ENCODE measurements at regions not wholly inside any gene's neighbourhood (a gene's known extent, or its start where the extent isn't known, plus 50 kb on each side); places are given as distances from the start of the nearest gene placed in this dataset.

DNA sequence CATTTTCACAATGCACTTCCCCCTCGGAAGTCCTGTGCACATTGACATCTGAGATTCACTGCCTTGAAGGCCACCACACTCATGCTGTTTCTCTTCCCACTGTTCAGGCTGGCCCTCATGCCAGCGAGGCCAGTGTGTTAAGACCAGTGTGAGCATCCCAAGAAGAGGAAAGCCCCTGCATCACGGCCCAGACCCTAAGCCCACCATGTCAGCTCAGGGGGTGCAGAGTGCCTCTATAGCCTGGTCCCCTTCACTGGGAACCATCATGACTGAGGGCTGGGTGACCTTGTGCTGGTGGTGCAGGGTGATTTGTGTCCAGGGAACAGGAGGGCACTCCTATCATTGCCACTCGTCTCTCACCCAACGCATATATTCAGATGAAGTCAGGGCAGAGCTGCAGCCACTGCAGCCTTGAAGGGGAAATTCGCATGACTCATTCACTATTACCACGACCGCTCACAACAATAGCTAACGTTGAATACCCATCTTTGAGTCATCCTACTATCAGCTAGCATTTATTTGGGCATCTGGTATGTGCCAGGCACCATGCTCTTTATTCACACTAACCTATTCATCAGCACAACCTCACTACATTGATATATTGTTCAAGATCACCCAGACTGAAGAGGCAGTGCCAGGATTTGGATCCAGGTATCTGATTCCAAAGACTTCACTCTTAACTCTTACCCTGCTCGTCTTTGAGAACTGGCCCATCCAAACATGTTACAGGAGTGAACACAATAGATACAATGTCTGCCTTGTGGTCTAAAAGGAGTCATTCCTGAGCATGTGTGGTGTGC is 58.8 kb upstream of the SLC6A11 start:
- no peaks in the 10 kb centered on the region for H4K20me1 ChIP-seq (ENCODE audit: insufficient read depth, low read length)
- H2AFZ ChIP-seq (ENCODE audit: low read length), result no peak overlapping the region
- H3K4me3 ChIP-seq (ENCODE audit: low read depth, low read length, poor library complexity, severe bottlenecking), result no peak overlapping the region
- no peaks in the 10 kb centered on the region for H3K4me1 ChIP-seq (ENCODE audit: insufficient read depth, low read length, severe bottlenecking)
- H3K27me3 ChIP-seq (ENCODE audit: insufficient read depth, low read length), result no peaks in the 10 kb centered on the region
- TF ChIP-seq EZH2 (IDR thresholded peaks at IDR 0.05; ENCODE audit: borderline replicate concordance, low read length), result no peak
- no peak for TF ChIP-seq CTCF (IDR thresholded peaks at IDR 0.05; ENCODE audit: low read length)
- no peaks in the 10 kb centered on the region for H3K9me2 ChIP-seq (ENCODE audit: low read depth, low read length)
- no peaks in the 10 kb centered on the region for H3K9me3 ChIP-seq (ENCODE audit: low read length)
- H3F3A ChIP-seq (ENCODE audit: insufficient read depth, low read length), result no peaks in the 10 kb centered on the region
- H3K27ac ChIP-seq (ENCODE audit: low read depth, low read length, poor library complexity, severe bottlenecking), result no peak overlapping the region
- H3K36me3 ChIP-seq (ENCODE audit: insufficient read depth, low read length), result no peaks in the 10 kb centered on the region
- H3K79me2 ChIP-seq (ENCODE audit: insufficient read depth, low read length), result no peaks in the 10 kb centered on the region
- no peak overlapping the region for H3K9ac ChIP-seq (ENCODE audit: low read length)
- H3K4me2 ChIP-seq (ENCODE audit: low read length), result no peak overlapping the region

- H3K4me1 ChIP-seq (ENCODE audit: insufficient read depth, low read length, severe bottlenecking), result no peaks in the 10 kb centered on the region
- H2AFZ ChIP-seq (ENCODE audit: low read length), result no peak overlapping the region
- no peaks in the 10 kb centered on the region for H3K79me2 ChIP-seq (ENCODE audit: insufficient read depth, low read length)
- H3K9ac ChIP-seq (ENCODE audit: low read length), result no peak overlapping the region
- H3K27ac ChIP-seq (ENCODE audit: low read depth, low read length, poor library complexity, severe bottlenecking), result no peak overlapping the region
- no peaks in the 10 kb centered on the region for H4K20me1 ChIP-seq (ENCODE audit: insufficient read depth, low read length)
- no peak overlapping the region for H3K4me3 ChIP-seq (ENCODE audit: low read depth, low read length, poor library complexity, severe bottlenecking)
- TF ChIP-seq EZH2 (IDR thresholded peaks at IDR 0.05; ENCODE audit: borderline replicate concordance, low read length), result no peak
- no peak for TF ChIP-seq CTCF (IDR thresholded peaks at IDR 0.05; ENCODE audit: low read length)
- no peak overlapping the region for H3K4me2 ChIP-seq (ENCODE audit: low read length)
- H3K9me3 ChIP-seq (ENCODE audit: low read length), result no peaks in the 10 kb centered on the region
- H3K36me3 ChIP-seq (ENCODE audit: insufficient read depth, low read length), result no peaks in the 10 kb centered on the region
- no peaks in the 10 kb centered on the region for H3K9me2 ChIP-seq (ENCODE audit: low read depth, low read length)
- H3F3A ChIP-seq (ENCODE audit: insufficient read depth, low read length), result no peaks in the 10 kb centered on the region
- H3K27me3 ChIP-seq (ENCODE audit: insufficient read depth, low read length), result no peaks in the 10 kb centered on the region
Measured at GRCh38 chr3:10757821-10758130, 58.3 kb upstream of the SLC6A11 start.

DNA sequence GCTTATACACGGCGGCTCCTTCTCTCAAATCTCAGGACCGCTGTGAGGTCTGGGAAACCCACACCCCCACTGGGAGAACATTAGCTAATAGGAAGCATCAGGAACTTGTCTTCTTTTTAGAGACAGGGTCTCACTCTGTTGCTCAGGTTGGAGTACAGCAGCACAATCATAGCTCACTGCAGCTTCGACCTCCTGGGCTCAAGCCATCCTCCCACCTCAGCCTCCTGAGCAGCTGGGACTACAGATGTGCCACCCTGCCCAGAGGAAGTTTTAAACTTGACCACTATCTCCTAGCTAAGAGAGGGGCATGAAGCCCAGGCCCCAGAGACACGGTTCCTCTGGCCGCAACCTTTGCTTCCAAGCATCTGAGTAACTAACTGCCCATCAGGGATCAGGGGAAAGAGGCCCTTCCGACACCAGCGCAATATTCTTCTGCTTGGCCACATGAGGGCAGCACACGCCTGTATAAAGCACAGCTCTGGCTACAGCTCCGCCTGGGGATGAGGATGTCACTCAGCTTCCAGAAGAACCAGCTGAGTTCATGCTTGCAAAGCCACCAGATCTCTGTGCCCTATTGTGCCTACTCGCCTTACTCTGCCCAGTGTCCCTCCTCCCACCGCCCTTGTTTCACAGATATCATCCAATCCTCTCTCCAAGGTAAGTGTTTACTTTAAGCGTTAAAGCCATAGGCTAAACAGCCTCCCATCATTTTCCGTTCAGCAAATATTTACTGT is 57.6 kb upstream of the SLC6A11 start:
- Histone ChIP-seq H3K4me2 (ENCODE audit: low read length) (no peak overlapping the region), H3K36me3 (ENCODE audit: insufficient read depth, low read length) (no peaks in the 10 kb centered on the region), H2AFZ (ENCODE audit: low read length) (no peak overlapping the region), H3K9me2 (ENCODE audit: low read depth, low read length) (no peaks in the 10 kb centered on the region), H3K79me2 (ENCODE audit: insufficient read depth, low read length) (no peaks in the 10 kb centered on the region), H3K27ac (ENCODE audit: low read depth, low read length, poor library complexity, severe bottlenecking) (no peak overlapping the region), H3F3A (ENCODE audit: insufficient read depth, low read length) (no peaks in the 10 kb centered on the region), H3K27me3 (ENCODE audit: insufficient read depth, low read length) (no peaks in the 10 kb centered on the region), H3K4me3 (ENCODE audit: low read depth, low read length, poor library complexity, severe bottlenecking) (no peak overlapping the region), H3K9ac (ENCODE audit: low read length) (no peak overlapping the region), H3K4me1 (ENCODE audit: insufficient read depth, low read length, severe bottlenecking) (no peaks in the 10 kb centered on the region), H4K20me1 (ENCODE audit: insufficient read depth, low read length) (no peaks in the 10 kb centered on the region), H3K9me3 (ENCODE audit: low read length) (no peaks in the 10 kb centered on the region)
- no peak for TF ChIP-seq EZH2 (IDR thresholded peaks at IDR 0.05; ENCODE audit: borderline replicate concordance, low read length)
- peak; percentile 65; the same call in 1 of the 2 replicates for TF ChIP-seq CTCF (IDR thresholded peaks at IDR 0.05; ENCODE audit: low read length)

Measured in OCI-LY1 (cell line).